ENCODE measurements at regions not wholly inside any gene's neighbourhood (a gene's known extent, or its start where the extent isn't known, plus 50 kb on each side); places are given as distances from the start of the nearest gene placed in this dataset.

- TF ChIP-seq CTCF (IDR thresholded peaks at IDR 0.05; ENCODE audit: insufficient read depth in 1 of 2, low read depth in 1 of 2, low read length in 1 of 2, severe bottlenecking in 1 of 2, unreplicated experiment in 1 of 2): no peak
- Histone ChIP-seq H3K9me3 (no peaks in the 10 kb centered on the region), H3K27me3 (replicated peaks; ENCODE audit: control insufficient read depth, insufficient read depth, low read length) (no peaks in the 10 kb centered on the region; the same call in none of the 2 replicates), H3K36me3 (ENCODE audit: control insufficient read depth, insufficient read depth, low read length) (no peaks in the 10 kb centered on the region), H3K4me3 (ENCODE audit: low read depth, low read length) (no peak overlapping the region), H3K4me1 (no peaks in the 10 kb centered on the region)
- H3K27me3 Mint-ChIP-seq (ENCODE audit: insufficient read depth, unreplicated experiment): peaks cover 11% of the 10 kb centered on the region
- H3K36me3 Mint-ChIP-seq (ENCODE audit: insufficient read depth, unreplicated experiment): no peaks in the 10 kb centered on the region
- POLR2A ChIA-PET: no interaction called here
- no peaks in the 10 kb centered on the region for H3K9me3 Mint-ChIP-seq (ENCODE audit: unreplicated experiment)
- no peak for DNase-seq
- H3K27ac Mint-ChIP-seq (ENCODE audit: unreplicated experiment): no peak overlapping the region
- no TSS peak for BruUV-seq (replicated peaks)
- intact Hi-C loops (cut with micrococcal nuclease; ENCODE audit: unreplicated experiment): no loop called here
- CTCF ChIA-PET: no interaction called here
- no peaks in the 10 kb centered on the region for H3K4me1 Mint-ChIP-seq (ENCODE audit: low read depth, unreplicated experiment)
- H3K4me3 Mint-ChIP-seq (ENCODE audit: unreplicated experiment): no peak overlapping the region
Measured at GRCh38 chr11:92854952-92855351, 114.5 kb upstream of the MTNR1B start.

GRCh38 chr11:92855607-92856405 lies 113.6 kb upstream of the MTNR1B start:
- Histone ChIP-seq H3K36me3 (ENCODE audit: control insufficient read depth, insufficient read depth, low read length) (no peaks in the 10 kb centered on the region), H3K9me3 (no peaks in the 10 kb centered on the region), H3K4me1 (no peaks in the 10 kb centered on the region), H3K4me3 (ENCODE audit: low read depth, low read length) (no peak overlapping the region), H3K27me3 (replicated peaks; ENCODE audit: control insufficient read depth, insufficient read depth, low read length) (no peaks in the 10 kb centered on the region; the same call in none of the 2 replicates)
- no peak for DNase-seq
- Mint-ChIP-seq H3K36me3 (ENCODE audit: insufficient read depth, unreplicated experiment) (no peaks in the 10 kb centered on the region), H3K27me3 (ENCODE audit: insufficient read depth, unreplicated experiment) (peaks cover 8% of the 10 kb centered on the region), H3K9me3 (ENCODE audit: unreplicated experiment) (no peaks in the 10 kb centered on the region), H3K4me1 (ENCODE audit: low read depth, unreplicated experiment) (no peaks in the 10 kb centered on the region), H3K4me3 (ENCODE audit: unreplicated experiment) (no peak overlapping the region), H3K27ac (ENCODE audit: unreplicated experiment) (no peak overlapping the region)
- BruUV-seq (replicated peaks): no TSS peak
- ChIA-PET POLR2A (no interaction called here), CTCF (no interaction called here)
- TF ChIP-seq CTCF (IDR thresholded peaks at IDR 0.05; ENCODE audit: insufficient read depth in 1 of 2, low read depth in 1 of 2, low read length in 1 of 2, severe bottlenecking in 1 of 2, unreplicated experiment in 1 of 2): no peak
- intact Hi-C loops (cut with micrococcal nuclease; ENCODE audit: unreplicated experiment): no loop called here

DNA sequence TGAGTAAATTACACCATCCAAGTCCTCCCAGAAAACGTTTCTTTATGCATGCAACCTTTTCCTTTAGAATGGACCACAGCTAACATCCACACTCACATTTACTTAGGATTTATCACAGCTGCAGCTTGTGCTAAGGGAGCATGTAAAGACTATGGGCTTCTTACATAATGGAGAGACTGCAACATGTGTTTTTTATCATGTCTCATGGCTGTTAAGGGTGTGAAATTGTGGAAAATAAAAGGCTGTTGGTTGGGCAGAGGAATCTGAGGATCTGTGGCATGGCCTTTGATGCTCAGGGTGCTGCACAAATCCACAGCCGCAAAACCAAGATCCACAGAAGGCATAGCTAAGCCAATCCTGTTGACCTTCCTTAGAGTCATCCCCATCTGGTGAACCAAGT lies 112.0 kb upstream of the MTNR1B start:
- H3K36me3 Mint-ChIP-seq (ENCODE audit: insufficient read depth, unreplicated experiment): no peaks in the 10 kb centered on the region
- no peak overlapping the region for H3K4me3 Mint-ChIP-seq (ENCODE audit: unreplicated experiment)
- no peak overlapping the region for H3K27ac Mint-ChIP-seq (ENCODE audit: unreplicated experiment)
- ChIA-PET CTCF (no interaction called here), POLR2A (no interaction called here)
- TF ChIP-seq CTCF (IDR thresholded peaks at IDR 0.05; ENCODE audit: insufficient read depth in 1 of 2, low read depth in 1 of 2, low read length in 1 of 2, severe bottlenecking in 1 of 2, unreplicated experiment in 1 of 2): no peak
- Histone ChIP-seq H3K4me1 (no peaks in the 10 kb centered on the region), H3K27me3 (replicated peaks; ENCODE audit: control insufficient read depth, insufficient read depth, low read length) (no peaks in the 10 kb centered on the region; the same call in none of the 2 replicates), H3K4me3 (ENCODE audit: low read depth, low read length) (no peak overlapping the region), H3K36me3 (ENCODE audit: control insufficient read depth, insufficient read depth, low read length) (no peaks in the 10 kb centered on the region), H3K9me3 (no peaks in the 10 kb centered on the region)
- no TSS peak for BruUV-seq (replicated peaks)
- no peaks in the 10 kb centered on the region for H3K4me1 Mint-ChIP-seq (ENCODE audit: low read depth, unreplicated experiment)
- no peaks in the 10 kb centered on the region for H3K9me3 Mint-ChIP-seq (ENCODE audit: unreplicated experiment)
- peaks cover 8% of the 10 kb centered on the region for H3K27me3 Mint-ChIP-seq (ENCODE audit: insufficient read depth, unreplicated experiment)
- intact Hi-C loops (cut with micrococcal nuclease; ENCODE audit: unreplicated experiment): no loop called here
- no peak for DNase-seq

Measured in Caco-2 (cell line).